Esophagus squamous epithelium (tissue), 4 donors: ENCODE measurements at regions not wholly inside any gene's neighbourhood (a gene's known extent, or its start where the extent isn't known, plus 50 kb on each side); places are given as distances from the start of the nearest gene placed in this dataset.

Experiments used
- CTCF ChIP-seq, 6 experiments: fragments of 450-650 bp in 4 of 6; fragments of 200-600 bp in 2 of 6; sonication (generic) in 2 of 6; IDR thresholded peaks; one replicate each; pipeline ENCODE4 v1.5.1; 2016 to 2019; ENCODE audit warnings: antibody characterized with exemption in 6 of 6, mild to moderate bottlenecking in 4 of 6, moderate library complexity in 4 of 6
- POLR2A ChIP-seq, 4 donors: fragments of 450-650 bp; IDR thresholded peaks; one replicate each; pipeline ENCODE4 v1.6.1; 2017; ENCODE audit warnings: antibody characterized with exemption in 4 of 4, mild to moderate bottlenecking in 4 of 4, moderate library complexity in 3 of 4

DNA sequence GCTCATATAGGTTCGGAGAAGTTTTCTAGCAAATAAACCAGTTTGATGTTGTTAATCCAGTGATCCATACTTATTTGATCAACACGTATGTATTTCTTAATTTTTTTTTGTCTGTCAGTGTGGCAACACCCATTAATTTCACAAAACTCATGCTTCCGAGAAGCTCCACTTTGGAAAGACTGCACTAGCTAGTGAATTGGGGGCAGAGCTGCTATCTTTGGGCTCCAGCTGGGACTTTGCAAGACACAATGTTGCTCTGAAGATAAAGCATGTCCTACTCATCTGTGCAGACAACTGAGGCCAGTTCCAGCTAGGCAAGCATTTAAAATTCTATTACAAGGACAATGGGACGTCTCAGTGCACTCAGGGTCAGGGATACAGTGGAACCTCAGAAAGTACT is 298.4 kb downstream of the NUAK1 start:
- TF ChIP-seq POLR2A (IDR thresholded peaks at IDR 0.05) (no peak), CTCF (IDR thresholded peaks at IDR 0.05) (no peak)
